ENCODE measurements at regions not wholly inside any gene's neighbourhood (a gene's known extent, or its start where the extent isn't known, plus 50 kb on each side); places are given as distances from the start of the nearest gene placed in this dataset.

DNA sequence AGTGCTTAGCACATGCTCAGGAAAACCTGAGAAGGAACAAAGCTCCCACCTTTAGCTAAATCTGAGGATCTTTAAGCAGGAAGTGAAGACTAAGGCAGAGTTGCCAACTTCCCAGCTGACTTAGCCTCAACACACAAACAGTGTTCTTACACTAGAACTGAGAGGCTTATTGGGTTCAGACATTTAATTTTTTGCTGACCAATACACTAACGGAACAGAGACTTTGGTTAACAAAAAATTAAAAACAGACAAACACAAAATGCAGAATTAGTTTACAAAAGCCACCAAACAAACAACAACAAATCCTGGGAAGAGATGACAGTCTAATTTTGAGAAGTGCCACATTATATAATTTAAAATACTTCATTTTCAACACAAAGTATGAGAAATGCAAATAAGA lies 1123.7 kb upstream of the ATXN7L3B start:
- no peak for DNase-seq
- intact Hi-C loops (cut with DNase I), result no loop called here

DNA sequence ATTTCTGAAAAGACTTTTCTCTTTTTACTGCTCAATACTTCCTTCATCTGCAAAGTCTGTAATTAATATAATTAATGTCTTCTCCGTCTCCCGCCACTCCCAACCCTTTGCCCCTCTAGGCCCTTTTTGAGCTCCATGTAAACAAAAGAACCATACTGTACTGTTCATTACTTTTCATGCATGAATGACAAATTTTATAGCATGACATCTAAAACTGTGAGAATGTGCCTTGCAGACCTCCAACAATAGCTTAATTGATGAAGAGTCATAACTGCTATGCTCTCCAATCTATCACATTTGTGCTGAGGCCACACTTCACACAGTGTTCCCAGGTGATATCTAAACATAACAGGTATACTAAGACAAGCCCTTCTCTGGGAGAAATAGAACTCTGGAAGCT lies 1122.7 kb upstream of the ATXN7L3B start:
- DNase-seq, result no peak
- intact Hi-C loops (cut with DNase I), result no loop called here

DNA sequence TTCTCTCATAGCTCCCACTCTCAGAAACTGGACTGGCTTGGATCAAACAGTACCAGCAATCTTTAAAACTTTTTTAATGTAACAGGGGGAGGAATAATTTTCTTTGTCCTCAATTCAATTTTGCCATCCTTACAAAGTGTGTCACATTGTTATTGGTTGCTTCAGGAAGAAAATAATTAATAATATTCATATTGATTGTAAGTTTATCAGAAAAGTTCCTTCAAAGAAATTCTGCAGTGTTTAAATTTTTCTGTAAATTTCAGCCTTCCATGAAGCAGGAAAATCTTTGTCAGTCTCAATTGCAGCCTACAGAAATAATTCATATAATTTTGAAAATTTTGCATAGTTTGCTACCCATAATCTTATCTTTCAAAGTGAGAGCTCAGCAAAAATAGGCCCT lies 1119.1 kb upstream of the ATXN7L3B start:
- DNase-seq, result no peak
- intact Hi-C loops (cut with DNase I), result no loop called here

DNA sequence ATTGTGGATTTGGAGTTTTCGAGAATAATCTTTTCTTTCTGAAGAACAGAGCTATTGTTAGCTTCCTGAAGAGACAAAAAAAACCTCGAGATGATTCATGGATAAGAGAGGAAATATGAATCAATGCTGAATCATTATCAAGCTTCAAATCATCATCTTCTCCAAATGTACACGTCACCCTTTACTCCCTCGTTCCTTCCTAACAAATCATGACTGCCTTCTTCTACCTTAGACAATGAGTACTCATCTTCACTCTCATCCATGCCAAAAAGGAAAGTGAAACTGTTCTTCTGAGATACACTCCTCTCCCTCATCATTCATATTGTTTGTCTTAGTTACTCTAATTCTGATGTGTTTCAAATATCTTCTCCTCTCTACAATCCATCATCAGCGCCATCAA lies 1115.8 kb upstream of the ATXN7L3B start:
- DNase-seq, result peak in 3 of 42 donors; percentile 2 to 7 (median 3)
- intact Hi-C loops (cut with DNase I), result no loop called here

DNA sequence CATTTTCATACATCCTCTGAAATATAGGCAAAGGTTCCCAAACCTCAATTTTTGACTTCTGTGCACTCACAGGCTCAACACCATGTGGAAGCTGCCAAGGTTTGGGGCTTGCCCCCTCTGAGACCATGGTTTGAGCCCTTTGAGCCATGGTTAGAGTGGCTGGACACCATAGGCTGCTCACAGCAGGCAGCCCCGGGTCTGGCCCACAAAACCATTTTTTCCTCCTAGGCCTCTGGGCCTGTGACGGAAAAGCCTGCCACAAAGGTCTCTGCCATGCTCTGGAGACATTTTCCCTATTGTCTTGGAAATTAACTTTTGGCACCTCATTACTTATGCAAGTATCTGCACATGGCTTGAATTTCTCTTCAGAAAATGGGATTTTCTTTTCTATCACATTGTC lies 1113.2 kb upstream of the ATXN7L3B start:
- intact Hi-C loops (cut with DNase I), result no loop called here
- DNase-seq, result no peak

DNA sequence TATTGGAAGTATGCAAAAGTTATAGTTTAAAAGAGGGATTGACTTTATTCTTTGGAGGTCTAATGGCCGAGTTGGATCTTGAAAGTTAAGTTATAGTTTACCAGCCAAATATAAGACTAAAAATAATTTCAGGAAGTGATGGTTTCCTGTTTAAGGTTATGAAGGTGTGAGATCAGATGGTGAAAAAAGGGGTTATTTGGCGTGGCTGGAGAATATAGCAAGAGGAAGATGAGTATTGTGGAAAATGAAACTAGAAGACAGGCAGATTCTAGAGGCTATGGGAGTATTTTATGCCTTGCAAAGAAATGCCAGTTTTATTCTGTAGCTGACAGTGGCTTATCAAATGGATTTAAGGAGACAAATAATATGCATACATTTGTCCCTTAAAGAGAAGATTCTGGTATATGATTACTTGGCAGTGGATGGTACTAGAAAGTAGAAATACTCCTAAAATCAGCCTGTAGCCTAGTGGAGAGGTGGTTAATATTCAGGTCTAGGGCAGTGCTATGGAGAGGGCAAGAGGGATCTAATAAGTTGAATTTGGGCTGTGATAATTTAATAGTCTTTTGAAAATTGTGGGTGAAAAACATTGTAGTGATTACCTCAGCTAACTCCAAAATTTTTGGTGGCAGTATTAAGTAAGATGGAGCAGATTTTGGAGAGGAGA lies 1091.8 kb upstream of the ATXN7L3B start:
- DNase-seq, result no peak
- intact Hi-C loops (cut with DNase I), result no loop called here

DNA sequence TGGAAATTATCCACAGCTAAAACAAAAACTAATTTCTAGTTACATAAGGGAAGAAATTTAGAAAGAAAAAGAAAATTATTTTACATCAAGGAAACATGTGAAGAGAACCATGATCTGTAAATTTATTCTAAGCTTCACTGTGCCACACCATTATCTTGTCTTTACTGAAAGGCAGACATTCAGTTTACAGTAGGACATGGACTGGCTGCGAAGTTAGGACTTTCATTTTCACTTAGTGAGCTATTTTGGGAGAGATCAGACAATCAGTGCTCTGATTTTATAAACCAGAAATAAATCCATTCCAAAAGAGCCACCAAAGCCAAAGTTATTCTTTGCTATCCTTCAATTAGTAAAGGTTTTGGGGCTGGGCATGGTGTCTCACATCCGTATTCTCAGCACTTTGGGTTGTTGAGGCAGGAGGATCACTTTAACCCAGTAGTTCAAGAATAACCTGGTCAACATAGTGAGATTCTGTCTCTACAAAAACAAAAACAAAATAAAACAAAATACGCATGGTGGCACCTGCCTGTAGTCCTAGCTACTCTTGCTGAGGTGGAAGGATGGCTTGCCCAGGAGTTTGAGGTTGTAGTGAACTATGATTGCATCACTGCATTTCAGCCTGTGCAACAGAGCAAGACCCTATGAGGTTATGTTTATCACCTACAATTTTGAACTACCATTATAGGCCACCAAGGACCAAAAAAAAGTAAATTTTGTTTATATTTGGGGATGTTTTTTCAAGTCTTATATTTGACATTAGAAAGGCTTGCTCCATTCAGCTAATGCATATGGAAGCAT lies 1084.8 kb upstream of the ATXN7L3B start:
- intact Hi-C loops (cut with DNase I), result no loop called here
- DNase-seq, result no peak

DNA sequence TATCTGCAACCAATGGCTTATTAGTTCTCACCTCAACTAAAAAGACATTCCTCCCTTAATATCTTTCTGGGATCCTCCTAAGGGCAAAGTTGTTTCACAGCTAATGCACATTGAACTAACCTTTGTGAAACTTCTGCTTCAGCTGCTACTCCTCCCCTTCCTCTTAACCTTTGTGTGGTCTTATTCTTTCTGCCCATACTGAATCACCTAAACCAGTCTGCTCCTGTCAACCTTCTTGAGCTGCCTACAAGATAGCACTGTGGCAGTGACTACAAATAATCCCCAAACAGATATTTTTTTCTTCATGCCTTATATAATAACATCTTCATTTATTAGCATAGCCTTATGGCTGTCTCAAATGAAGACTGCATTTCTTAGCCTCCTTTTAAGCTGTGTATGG lies 1077.4 kb upstream of the ATXN7L3B start:
- intact Hi-C loops (cut with DNase I), result no loop called here
- DNase-seq, result no peak

DNA sequence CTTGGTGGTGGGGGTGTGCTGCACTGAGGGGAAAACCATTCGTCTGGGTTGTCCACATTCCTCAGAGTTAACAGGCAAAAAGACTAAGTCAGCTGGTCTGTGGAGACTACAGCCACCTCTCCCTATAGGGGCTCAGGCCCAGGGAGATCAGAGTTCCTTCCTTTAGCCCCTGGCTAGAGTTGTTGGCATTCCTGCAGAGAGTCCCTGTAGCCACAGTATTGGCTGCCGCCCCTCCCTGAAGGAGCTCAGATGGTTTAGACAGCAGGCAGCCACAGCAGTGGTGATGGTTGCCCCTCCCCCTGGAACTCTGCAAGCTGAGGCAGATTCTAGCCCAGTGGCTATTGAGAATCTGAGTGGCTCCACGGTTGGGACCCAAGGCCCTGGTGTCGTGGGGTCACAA lies 1072.5 kb upstream of the ATXN7L3B start:
- intact Hi-C loops (cut with DNase I), result no loop called here
- no peak for DNase-seq

DNA sequence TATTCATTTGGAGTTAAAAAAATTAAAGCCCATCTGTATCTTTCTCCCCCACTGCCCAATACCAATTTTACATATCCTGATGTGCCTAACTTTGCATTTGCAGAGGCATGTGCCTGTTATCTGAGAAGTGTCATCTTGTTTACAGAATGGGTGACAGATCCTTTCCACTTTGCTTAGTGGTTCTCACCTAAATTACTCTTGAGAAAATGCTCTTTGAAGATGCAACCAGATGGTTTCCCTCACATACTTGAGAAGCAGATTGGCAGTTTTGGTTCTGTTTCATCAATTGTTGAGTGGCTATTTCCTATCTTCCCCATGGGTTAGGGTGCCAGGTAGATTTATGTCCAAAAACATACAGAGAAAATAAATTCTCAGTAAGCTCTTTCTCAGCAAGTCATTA lies 1051.4 kb upstream of the ATXN7L3B start:
- intact Hi-C loops (cut with DNase I), result no loop called here

DNA sequence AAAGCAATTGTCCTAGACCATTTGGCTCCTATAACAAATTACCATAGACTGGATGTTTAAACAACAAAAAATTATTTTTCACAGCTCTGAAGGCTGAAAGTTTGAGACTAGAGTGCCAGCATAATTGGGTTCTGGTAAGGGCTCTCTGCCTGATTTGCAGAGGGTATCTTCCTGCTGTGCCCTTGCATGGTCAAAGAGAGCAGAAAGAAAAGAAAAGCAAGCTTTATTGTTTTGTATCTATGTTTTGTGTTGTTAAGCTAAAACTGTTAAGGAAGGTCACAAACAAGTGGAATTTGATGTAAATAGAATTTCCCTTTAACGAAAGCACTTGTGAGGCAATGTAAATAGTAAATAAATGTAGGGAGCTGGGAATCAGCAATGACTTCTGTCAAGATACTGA lies 1031.0 kb upstream of the ATXN7L3B start:
- intact Hi-C loops (cut with DNase I), result no loop called here
- no peak for DNase-seq

More for the DNA sequence above, 1051.4 kb upstream of the ATXN7L3B start:
- no peak for DNase-seq

DNA sequence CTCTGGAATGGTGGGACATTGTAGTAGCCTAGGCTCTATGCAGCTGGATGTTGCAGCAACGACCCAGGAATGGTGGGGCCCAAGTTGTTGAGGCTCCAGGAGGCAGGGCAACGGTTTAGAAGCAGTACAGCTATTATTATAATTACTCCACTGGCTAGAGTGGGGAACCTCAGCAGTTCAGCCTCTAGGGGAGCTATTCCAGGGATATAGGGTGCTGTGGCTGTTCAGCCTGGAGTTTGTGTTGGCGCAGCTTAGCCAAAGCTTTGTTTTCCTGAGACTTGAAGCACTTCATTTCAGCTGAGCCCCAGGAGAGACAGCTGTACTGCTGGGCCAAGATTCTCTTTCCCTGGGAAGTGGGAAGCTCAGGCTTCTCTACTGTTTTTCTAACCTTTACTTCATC lies 1023.0 kb upstream of the ATXN7L3B start:
- no peak for DNase-seq
- intact Hi-C loops (cut with DNase I), result no loop called here

DNA sequence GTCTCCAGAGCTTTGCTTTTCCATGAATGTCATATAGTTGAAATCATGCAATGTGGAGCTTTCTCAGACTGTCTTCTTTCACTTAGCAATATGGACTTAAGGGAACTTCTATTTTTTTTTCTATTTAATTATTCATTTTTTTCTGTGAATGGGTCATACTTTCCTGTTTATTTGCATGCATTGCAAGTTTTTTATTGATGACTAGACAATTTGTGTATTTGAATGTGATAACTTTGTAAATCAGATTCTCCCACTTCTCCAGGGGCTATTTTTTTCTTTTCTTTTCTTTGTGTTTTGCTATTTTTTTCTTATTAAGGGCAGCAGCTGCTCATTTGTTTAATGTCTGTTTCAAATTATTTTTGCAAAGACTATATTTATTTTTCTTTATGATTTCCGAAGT lies 1019.8 kb upstream of the ATXN7L3B start:
- intact Hi-C loops (cut with DNase I), result no loop called here
- DNase-seq, result no peak

DNA sequence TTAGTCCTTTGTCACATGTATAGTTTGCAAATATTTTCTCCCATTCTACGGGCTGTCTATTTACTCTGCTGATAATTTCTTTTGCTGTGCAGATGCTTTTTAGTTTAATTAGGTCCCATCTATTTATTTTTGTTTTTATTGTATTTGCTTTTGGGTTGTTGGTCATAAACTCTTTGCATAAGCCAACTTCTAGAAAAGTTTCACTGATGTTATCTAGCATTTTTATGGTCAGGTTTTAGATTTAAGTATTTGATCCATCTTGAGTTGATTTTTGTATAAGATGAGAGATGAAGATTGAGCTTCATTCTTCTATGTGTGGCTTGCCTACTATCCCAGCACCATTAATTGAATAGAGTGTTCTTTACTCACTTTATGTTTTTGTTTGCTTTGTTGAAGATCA lies 1008.4 kb upstream of the ATXN7L3B start:
- no peak for DNase-seq
- intact Hi-C loops (cut with DNase I), result no loop called here

DNA sequence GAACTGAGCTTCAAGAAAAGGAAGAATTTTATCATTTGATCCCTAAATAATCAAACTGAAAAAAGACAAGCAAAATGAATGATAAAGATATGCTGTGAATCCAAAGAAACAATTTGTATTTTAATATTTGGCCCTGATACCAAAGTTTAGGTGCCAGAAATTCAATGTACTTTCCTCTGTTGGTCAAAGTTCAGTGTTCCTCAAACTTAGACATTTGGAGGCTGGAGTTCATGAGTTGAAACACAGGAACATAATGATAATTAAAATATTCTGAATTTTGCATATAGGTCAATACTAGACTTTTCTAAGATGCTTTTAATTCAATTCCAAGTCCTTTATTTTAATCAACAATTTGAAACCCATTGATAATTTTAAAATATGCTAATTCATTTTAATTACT lies 1007.7 kb upstream of the ATXN7L3B start:
- intact Hi-C loops (cut with DNase I), result no loop called here
- DNase-seq, result no peak

DNA sequence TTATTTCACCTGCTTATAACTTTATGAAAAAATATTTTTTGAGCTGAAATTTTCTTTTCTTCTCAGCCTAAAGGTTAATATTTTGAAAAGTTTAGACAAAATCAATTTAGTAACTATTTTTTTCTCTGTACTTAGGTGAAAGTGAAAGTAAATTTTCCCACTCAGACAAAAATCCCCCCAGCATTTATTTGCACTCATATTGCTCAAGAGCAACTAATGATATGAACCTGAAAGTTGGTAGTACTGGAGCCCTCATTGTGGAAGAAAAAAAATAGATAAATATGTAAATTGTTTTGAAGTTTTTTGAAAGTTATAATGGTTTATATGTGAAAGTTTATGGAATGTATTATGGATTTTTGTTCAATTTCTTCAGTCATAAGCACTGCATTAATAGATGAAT lies 1005.9 kb upstream of the ATXN7L3B start:
- no peak for DNase-seq
- intact Hi-C loops (cut with DNase I), result no loop called here

DNA sequence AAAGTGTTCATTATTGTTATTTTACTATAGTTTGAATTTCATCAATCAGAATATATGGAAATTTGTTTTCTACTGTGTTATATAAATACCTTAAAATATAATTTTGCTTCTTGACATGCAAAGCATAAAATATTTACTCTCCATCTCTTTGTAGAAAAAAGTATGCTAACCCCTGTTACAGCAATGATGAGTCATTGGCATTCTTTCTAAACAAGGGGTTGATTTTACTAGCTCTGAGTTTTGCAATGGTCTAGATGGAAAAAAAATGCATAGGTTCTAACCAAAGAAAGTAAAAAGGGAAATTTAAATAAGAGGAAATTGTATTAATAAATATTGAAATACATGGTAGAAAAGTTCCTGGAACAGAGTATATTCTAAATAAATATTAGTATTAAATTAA lies 990.2 kb upstream of the ATXN7L3B start:
- DNase-seq, result no peak
- intact Hi-C loops (cut with DNase I), result no loop called here

DNA sequence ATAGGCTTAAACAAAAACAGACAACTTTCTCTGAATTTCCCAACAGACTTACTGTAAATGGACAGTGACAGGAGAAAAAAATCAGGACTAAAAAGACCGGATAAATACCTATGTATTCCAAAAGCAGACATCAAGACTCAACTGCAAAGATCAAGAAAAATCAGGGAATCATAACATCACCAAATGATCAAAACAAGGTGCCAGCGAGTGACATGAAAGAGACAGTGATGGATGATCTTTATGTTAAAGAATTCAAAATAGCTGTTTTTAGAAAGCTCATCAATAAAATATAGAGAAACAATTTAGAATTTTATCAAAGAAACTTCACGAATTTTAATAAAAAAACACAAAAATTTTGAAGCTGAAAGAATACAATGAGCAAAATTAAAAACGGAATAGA lies 952.5 kb upstream of the ATXN7L3B start:
- intact Hi-C loops (cut with DNase I), result no loop called here
- no peak for DNase-seq

DNA sequence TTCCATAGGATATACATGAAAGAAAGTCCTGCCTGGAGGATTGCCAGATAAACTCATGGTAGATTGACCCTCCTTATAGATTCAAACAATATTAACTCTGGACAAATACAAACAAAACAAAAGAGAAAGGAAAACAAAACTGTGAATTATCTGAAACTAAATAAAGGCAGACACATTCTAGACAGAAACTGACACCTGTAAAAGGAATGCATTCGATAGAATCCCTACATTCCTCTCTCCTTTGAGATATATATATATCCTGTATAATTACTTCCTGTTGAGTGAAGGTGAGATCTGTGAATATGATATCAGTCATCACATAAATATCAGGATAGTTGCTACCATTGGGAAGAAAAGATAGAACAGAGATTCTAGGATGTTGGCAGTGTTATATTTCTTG lies 948.4 kb upstream of the ATXN7L3B start:
- intact Hi-C loops (cut with DNase I), result no loop called here
- DNase-seq, result no peak

DNA sequence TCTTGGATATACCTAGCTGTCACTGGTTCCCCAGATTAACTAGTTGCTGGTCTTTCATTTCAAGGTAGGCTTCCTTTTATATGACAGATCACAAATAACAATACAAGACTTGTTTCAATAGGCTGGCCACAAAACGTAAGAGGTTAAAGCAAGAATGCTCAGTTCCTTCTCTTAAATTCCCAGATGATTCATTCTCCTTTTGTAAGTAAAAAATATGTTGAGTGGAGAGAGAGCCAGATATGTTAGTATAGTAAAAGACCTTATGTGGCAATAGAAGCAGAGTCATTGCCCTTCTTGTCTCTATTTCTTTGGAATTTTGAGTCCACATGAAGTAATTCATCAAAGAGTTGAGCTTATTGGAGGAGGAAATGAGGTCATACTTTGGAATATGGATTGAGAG lies 939.0 kb upstream of the ATXN7L3B start:
- no peak for DNase-seq
- intact Hi-C loops (cut with DNase I), result no loop called here

DNA sequence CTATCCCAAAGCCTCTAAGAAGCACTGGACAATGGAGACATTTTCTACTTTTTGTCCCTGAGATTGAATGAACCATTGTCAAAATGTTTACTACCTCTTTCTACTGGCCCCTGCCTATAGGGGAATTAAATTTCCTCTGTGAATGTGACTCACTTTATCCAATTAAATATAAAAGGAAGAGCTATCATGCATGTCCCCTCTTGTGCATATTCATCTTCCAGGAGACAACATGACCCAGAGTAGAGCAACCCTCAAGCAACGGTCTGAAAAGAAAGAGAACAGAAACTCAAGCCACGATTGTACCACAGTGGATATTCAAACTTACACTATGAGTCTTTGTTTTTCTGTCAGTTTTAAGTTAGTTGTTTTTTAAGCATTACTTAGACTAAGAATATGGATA lies 938.4 kb upstream of the ATXN7L3B start:
- intact Hi-C loops (cut with DNase I), result no loop called here
- DNase-seq, result no peak
